Endothelial cell of umbilical vein (primary cell): ENCODE measurements at regions not wholly inside any gene's neighbourhood (a gene's known extent, or its start where the extent isn't known, plus 50 kb on each side); places are given as distances from the start of the nearest gene placed in this dataset.

Source experiments
- BruUV-seq: library from RNA; stranded (reverse); fragments of 400-500 nt; replicated peaks from 2 replicates; lab custom pipeline; 2021; lab: Mats Ljungman, UMichigan
- CTCF ChIA-PET: fragments of 300-600, 350-600 bp; sonication (Branson Sonifier 250); formaldehyde crosslinking; loops from one replicate; lab custom pipeline; 2021; ENCODE audit warnings: antibody characterized with exemption, inconsistent platforms; lab: Charles Lee
- POLR2A ChIA-PET: fragments of 300-600, 350-600 bp; sonication (Branson Sonifier 250); formaldehyde crosslinking; loops from one replicate; lab custom pipeline; 2021; ENCODE audit warnings: antibody characterized with exemption, inconsistent platforms; lab: Charles Lee
- DNase-seq: peaks from one replicate; pipeline ENCODE4 v3.0.0-alpha.2; 2011; ENCODE audit warnings: low read depth, low spot score
- FAIRE-seq: peaks from 2 replicates; lab custom pipeline; 2011; peaks lifted over from hg19 to GRCh38; lab: Jason Lieb, UNC
- H2AFZ ChIP-seq: 2 replicates; pipeline ENCODE4 v1.6.0; 2012; ENCODE audit warnings: low read depth, low read length, control low read depth, inconsistent platforms
- H3K27ac ChIP-seq: 2 replicates; pipeline ENCODE4 v1.5.1; 2011; ENCODE audit warnings: low read depth, mild to moderate bottlenecking, control low read depth, low read length, moderate library complexity; ENCODE audit not compliant: insufficient read depth
- H3K27me3 ChIP-seq, 2 experiments: 2 replicates each; pipeline versions ENCODE4 v1.6.0 to v1.6.1; 2011; ENCODE audit warnings: low read length in 2 of 2, mixed read lengths in 1 of 2; ENCODE audit not compliant: control insufficient read depth in 2 of 2, insufficient read depth in 2 of 2
- H3K36me3 ChIP-seq, 2 experiments: 2 replicates in 1 of 2; 3 replicates in 1 of 2; pipeline ENCODE4 v1.5.1; 2011; ENCODE audit warnings: low read length in 2 of 2, mild to moderate bottlenecking in 1 of 2, moderate library complexity in 1 of 2; ENCODE audit not compliant: control insufficient read depth in 2 of 2, insufficient read depth in 2 of 2; ENCODE audit errors: extremely low read depth in 1 of 2
- H3K4me1 ChIP-seq: 3 replicates; pipeline ENCODE4 v1.5.1; 2011; ENCODE audit warnings: mild to moderate bottlenecking, low read length; ENCODE audit not compliant: control insufficient read depth, insufficient read depth; ENCODE audit errors: extremely low read depth
- H3K4me2 ChIP-seq: 2 replicates; pipeline ENCODE4 v1.6.1; 2011; ENCODE audit warnings: low read length, control low read depth, mixed read lengths; ENCODE audit not compliant: insufficient read depth
- H3K4me3 ChIP-seq, 3 experiments: fragments of 200-600 bp in 1 of 3; sonication (generic), shearing (Covaris generic) in 1 of 3; replicated peaks in 1 of 3; 2 replicates each; pipeline ENCODE4 v1.5.1; 2011 to 2016; ENCODE audit warnings: control low read depth in 3 of 3, low read length in 3 of 3, mild to moderate bottlenecking in 2 of 3, inconsistent platforms in 1 of 3, low read depth in 1 of 3, moderate library complexity in 1 of 3; ENCODE audit not compliant: insufficient read depth in 1 of 3
- H3K79me2 ChIP-seq: 2 replicates; pipeline ENCODE4 v1.6.0; 2012; ENCODE audit warnings: low read length, inconsistent platforms; ENCODE audit not compliant: control insufficient read depth, insufficient read depth
- H3K9ac ChIP-seq: replicated peaks from 2 replicates; pipeline ENCODE3; 2011; ENCODE audit warnings: low read length, control low read depth; ENCODE audit not compliant: insufficient read depth; ENCODE audit errors: extremely low read depth
- H3K9me1 ChIP-seq: replicated peaks from 3 replicates; pipeline ENCODE4 v1.6.0; 2011; ENCODE audit warnings: mild to moderate bottlenecking, low read length; ENCODE audit not compliant: control insufficient read depth, insufficient read depth; ENCODE audit errors: extremely low read depth
- H3K9me3 ChIP-seq: replicated peaks from 2 replicates; pipeline ENCODE4 v1.5.1; 2012; ENCODE audit warnings: low read length, inconsistent platforms; ENCODE audit not compliant: control insufficient read depth, insufficient read depth
- H4K20me1 ChIP-seq: replicated peaks from 2 replicates; pipeline ENCODE3; 2011; ENCODE audit warnings: mild to moderate bottlenecking, low read length; ENCODE audit not compliant: control insufficient read depth, insufficient read depth; ENCODE audit errors: extremely low read depth
- CTCF ChIP-seq, 2 donors: IDR thresholded peaks; 1 replicate in 1 of 2; 2 replicates in 1 of 2; pipeline ENCODE4 v1.5.1; 2011; ENCODE audit warnings: low read length in 2 of 2, mild to moderate bottlenecking in 2 of 2, moderate library complexity in 2 of 2, control low read depth in 1 of 2, inconsistent platforms in 1 of 2, low read depth in 1 of 2; ENCODE audit not compliant: insufficient read depth in 1 of 2; ENCODE audit errors: extremely low read depth in 1 of 2
- EZH2 ChIP-seq: IDR thresholded peaks from 2 replicates; pipeline ENCODE4 v1.6.1; 2012; ENCODE audit warnings: borderline replicate concordance, low read depth, mild to moderate bottlenecking, moderate library complexity, low read length, inconsistent platforms; ENCODE audit not compliant: severe bottlenecking
- FOS ChIP-seq: IDR thresholded peaks from 2 replicates; pipeline ENCODE4 v1.6.1; 2011; ENCODE audit warnings: mild to moderate bottlenecking, low read length, moderate library complexity, borderline replicate concordance; ENCODE audit not compliant: insufficient read depth
- GATA2 ChIP-seq: IDR thresholded peaks from 2 replicates; pipeline ENCODE4 v1.7.0; 2011; ENCODE audit warnings: low read depth, mild to moderate bottlenecking, moderate library complexity, mixed read lengths, low read length; ENCODE audit not compliant: insufficient read length, insufficient read depth
- JUN ChIP-seq: IDR thresholded peaks from 2 replicates; pipeline ENCODE4 v1.6.1; 2011; ENCODE audit warnings: borderline replicate concordance, low read depth; ENCODE audit not compliant: insufficient read length, insufficient read depth
- MAX ChIP-seq: IDR thresholded peaks from 2 replicates; pipeline ENCODE4 v1.6.1; 2011; ENCODE audit not compliant: insufficient read depth, insufficient read length
- MYC ChIP-seq: IDR thresholded peaks from one replicate; pipeline ENCODE4 v1.6.1; 2011; ENCODE audit warnings: mild to moderate bottlenecking, low read depth, low read length
- POLR2A ChIP-seq: IDR thresholded peaks from 2 replicates; pipeline ENCODE4 v1.6.1; 2012; ENCODE audit warnings: low read depth, mild to moderate bottlenecking, control low read depth, low read length
- POLR2AphosphoS5 ChIP-seq: IDR thresholded peaks from 2 replicates; pipeline ENCODE4 v1.6.1; 2012; ENCODE audit warnings: low read depth, mild to moderate bottlenecking, control low read depth, low read length, moderate library complexity; ENCODE audit not compliant: insufficient read depth
- dilution Hi-C: fragments of 300-500 bp; cut with MboI; formaldehyde crosslinking; loops from one replicate; pipeline ENCODE4 v1.15.0; 2019; ENCODE audit warnings: low sequenced_read_pairs; ENCODE audit not compliant: extremely low pct_ligation_motif_present
- intact Hi-C: fragments of 100-400 bp; cut with micrococcal nuclease; formaldehyde crosslinking; loops from one replicate; pipeline ENCODE4 v1.10.0; 2022

GRCh38 chr15:36448418-36448817 lies 131.0 kb upstream of the CDIN1 start:
- peaks cover 0 to 2% of the 10 kb centered on the region in 2 experiments for H3K27me3 ChIP-seq
- no peak overlapping the region for H2AFZ ChIP-seq
- no peak overlapping the region for H3K27ac ChIP-seq
- no peaks in the 10 kb centered on the region for H3K36me3 ChIP-seq
- H3K79me2 ChIP-seq, result no peaks in the 10 kb centered on the region
- TF ChIP-seq EZH2, result no peak
- TF ChIP-seq POLR2A, result no peak
- no peak for TF ChIP-seq MYC
- TF ChIP-seq MAX, result no peak
- no peak for TF ChIP-seq POLR2AphosphoS5
- TF ChIP-seq GATA2, result no peak
- no peak for TF ChIP-seq CTCF (IDR thresholded peaks at IDR 0.05; ENCODE audit: extremely low read depth in 1 of 2, insufficient read depth in 1 of 2, low read depth in 1 of 2, low read length in 2 of 2)
- TF ChIP-seq JUN, result no peak
- no peak for TF ChIP-seq FOS
- no peak for FAIRE-seq
- H3K4me1 ChIP-seq, result no peaks in the 10 kb centered on the region
- no peaks in the 10 kb centered on the region for H3K9me3 ChIP-seq
- no TSS peak for BruUV-seq
- dilution Hi-C loops, result no loop called here
- no peak overlapping the region for H3K4me2 ChIP-seq
- H3K9me1 ChIP-seq, result no peaks in the 10 kb centered on the region
- H3K4me3 ChIP-seq, result no peak overlapping the region
- no peak overlapping the region for H3K9ac ChIP-seq
- POLR2A ChIA-PET, result no interaction called here
- CTCF ChIA-PET, result interaction anchor here (0.9 to 1.0 kb wide), 2 partner anchors 10 to 17 kb away, joined by 3 read pairs; no protein-coding TSS in a partner anchor
- intact Hi-C loops, result no loop called here
- no peaks in the 10 kb centered on the region for H4K20me1 ChIP-seq
- no peak for DNase-seq
